ENCODE measurements at regions not wholly inside any gene's neighbourhood (a gene's known extent, or its start where the extent isn't known, plus 50 kb on each side); places are given as distances from the start of the nearest gene placed in this dataset.
A peak's percentile ranks its signal among the peaks of the same experiment; 100 is the strongest.

DNA sequence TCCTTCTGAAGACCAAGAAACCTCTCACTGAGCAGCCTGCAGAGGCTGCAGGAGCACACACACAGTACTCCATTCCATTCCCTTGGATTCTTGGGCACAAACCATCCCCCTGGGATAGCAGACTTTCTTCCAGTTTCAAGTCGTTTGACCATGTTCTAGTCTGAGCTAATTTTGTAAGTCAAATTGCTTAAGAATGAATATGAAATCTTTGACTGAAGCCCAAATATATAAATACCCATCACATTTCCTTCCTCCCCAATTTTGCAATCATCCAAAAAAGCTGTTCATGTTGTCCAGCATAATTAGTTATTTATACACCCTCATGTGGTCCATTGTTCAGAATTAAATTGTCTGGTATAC is 231.2 kb upstream of the TPRG1 start:
- Mint-ChIP-seq H3K4me3 (no peak overlapping the region), H3K9me3 (no peaks in the 10 kb centered on the region)

DNA sequence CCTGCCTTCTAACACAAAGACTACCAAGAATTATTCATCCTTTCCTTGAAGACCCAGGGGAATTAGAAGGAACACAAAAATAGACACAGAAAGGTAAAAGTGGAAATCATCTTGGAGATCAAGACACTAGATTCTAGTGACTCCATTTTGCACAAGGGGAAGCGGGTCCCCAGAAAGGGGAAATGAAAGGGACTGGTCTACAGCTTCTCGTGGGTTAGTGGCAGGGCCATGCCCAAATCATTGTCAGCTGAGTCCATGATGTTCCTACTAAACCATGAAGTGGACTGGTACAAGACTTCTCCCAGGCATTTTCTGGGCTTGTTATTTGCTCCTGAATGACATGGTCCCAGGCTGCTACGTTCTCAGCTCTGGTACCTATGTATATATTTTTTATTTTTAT is 230.7 kb upstream of the TPRG1 start:
- Mint-ChIP-seq H3K27ac (peak overlapping the region in 1 of 2 donors; percentile 26), H3K4me1 (ENCODE audit: low read depth in 2 of 2) (peaks cover 0 to 9% of the 10 kb centered on the region in 2 donors), H3K4me3 (no peak overlapping the region), H3K9me3 (no peaks in the 10 kb centered on the region), H3K36me3 (no peaks in the 10 kb centered on the region), H3K27me3 (peaks cover 0 to 6% of the 10 kb centered on the region in 2 donors)
- ATAC-seq: no peak
- no peak for DNase-seq (ENCODE audit: low spot score)

More for the DNA sequence above, 231.2 kb upstream of the TPRG1 start:
- peaks cover 0 to 6% of the 10 kb centered on the region in 2 donors for H3K4me1 Mint-ChIP-seq (ENCODE audit: low read depth in 2 of 2)
- H3K27ac Mint-ChIP-seq: peak overlapping the region in 1 of 2 donors; percentile 26
- H3K36me3 Mint-ChIP-seq: no peaks in the 10 kb centered on the region
- peaks cover 0 to 6% of the 10 kb centered on the region in 2 donors for H3K27me3 Mint-ChIP-seq
- no peak for DNase-seq (ENCODE audit: low spot score)
- ATAC-seq: no peak

DNA sequence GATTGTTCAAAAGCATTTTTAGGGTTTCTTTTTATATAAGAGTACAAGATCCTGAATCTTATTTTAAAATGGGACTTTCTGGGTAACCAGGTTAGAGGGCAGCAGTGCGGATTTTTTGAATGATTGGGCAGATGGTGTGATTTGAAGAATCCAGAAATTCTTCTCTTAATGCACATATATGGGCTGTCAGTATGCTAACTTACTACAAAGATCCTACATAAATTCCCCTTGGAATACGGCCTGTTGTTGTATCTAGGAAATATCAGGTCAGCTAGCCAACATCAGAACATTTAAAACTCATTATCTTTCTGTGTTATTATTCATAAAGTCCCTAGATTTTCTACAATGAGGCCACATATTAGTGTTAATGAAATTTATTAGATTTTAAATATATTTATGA is 229.6 kb upstream of the TPRG1 start:
- no peak overlapping the region for H3K4me3 Mint-ChIP-seq
- H3K9me3 Mint-ChIP-seq: no peaks in the 10 kb centered on the region
- no peaks in the 10 kb centered on the region for H3K36me3 Mint-ChIP-seq
- H3K27me3 Mint-ChIP-seq: peaks cover 0 to 6% of the 10 kb centered on the region in 2 donors
- H3K4me1 Mint-ChIP-seq (ENCODE audit: low read depth in 2 of 2): peaks cover 0 to 11% of the 10 kb centered on the region in 2 donors
- no peak for DNase-seq (ENCODE audit: low spot score)
- H3K27ac Mint-ChIP-seq: no peak overlapping the region
- ATAC-seq: no peak

DNA sequence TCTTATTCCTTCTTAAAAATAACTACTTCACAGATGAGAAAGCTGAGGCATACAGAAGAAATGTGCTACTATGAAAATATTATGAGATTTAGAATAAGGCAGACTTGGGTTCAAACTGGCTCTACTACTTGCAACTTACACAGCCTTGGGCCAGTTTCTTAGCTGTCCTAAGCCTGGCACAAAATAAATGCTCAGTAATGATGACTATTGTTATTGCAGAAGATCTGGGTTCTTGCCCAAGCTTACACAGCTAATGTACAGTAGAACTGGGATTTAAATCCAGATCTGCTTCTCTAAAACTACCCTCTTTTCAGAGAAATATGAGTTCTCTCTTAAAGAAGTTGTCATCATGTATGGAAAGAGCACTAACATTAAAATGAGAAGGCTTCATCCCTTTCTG is 228.2 kb upstream of the TPRG1 start:
- no peak for ATAC-seq
- H3K9me3 Mint-ChIP-seq: no peaks in the 10 kb centered on the region
- peaks cover 4% of the 10 kb centered on the region for H3K36me3 Mint-ChIP-seq
- no peak for DNase-seq (ENCODE audit: low spot score)
- no peak overlapping the region for H3K4me3 Mint-ChIP-seq
- H3K4me1 Mint-ChIP-seq (ENCODE audit: low read depth in 2 of 2): peaks cover 4 to 14% of the 10 kb centered on the region in 2 donors
- peaks cover 0 to 6% of the 10 kb centered on the region in 2 donors for H3K27me3 Mint-ChIP-seq
- H3K27ac Mint-ChIP-seq: no peak overlapping the region

DNA sequence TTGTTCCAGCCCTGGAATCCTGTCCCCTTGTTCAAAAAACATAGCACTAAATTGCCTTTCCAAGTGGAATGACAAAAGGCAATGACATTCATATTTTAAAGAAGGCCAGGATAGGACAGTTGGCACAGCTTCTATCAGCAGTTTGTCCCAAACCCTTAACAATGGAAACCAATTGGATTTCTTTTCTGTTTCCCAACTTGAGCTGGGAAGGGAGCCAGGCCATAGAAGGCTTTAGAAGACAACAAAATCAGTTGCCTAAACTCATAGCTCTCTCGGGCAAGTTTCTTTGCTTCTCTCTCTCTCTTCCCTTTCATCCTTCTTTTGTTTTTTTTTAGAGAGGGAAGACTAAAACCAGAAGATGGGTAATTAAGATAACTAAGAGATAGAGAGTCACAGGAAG is 227.7 kb upstream of the TPRG1 start:
- H3K9me3 Mint-ChIP-seq: no peaks in the 10 kb centered on the region
- DNase-seq (ENCODE audit: low spot score) (no peak), ATAC-seq (no peak)
- peaks cover 0 to 6% of the 10 kb centered on the region in 2 donors for H3K27me3 Mint-ChIP-seq
- peaks cover 6% of the 10 kb centered on the region for H3K36me3 Mint-ChIP-seq
- no peak overlapping the region for H3K27ac Mint-ChIP-seq
- H3K4me1 Mint-ChIP-seq (ENCODE audit: low read depth in 2 of 2): peaks cover 9 to 18% of the 10 kb centered on the region in 2 donors
- H3K4me3 Mint-ChIP-seq: no peak overlapping the region

DNA sequence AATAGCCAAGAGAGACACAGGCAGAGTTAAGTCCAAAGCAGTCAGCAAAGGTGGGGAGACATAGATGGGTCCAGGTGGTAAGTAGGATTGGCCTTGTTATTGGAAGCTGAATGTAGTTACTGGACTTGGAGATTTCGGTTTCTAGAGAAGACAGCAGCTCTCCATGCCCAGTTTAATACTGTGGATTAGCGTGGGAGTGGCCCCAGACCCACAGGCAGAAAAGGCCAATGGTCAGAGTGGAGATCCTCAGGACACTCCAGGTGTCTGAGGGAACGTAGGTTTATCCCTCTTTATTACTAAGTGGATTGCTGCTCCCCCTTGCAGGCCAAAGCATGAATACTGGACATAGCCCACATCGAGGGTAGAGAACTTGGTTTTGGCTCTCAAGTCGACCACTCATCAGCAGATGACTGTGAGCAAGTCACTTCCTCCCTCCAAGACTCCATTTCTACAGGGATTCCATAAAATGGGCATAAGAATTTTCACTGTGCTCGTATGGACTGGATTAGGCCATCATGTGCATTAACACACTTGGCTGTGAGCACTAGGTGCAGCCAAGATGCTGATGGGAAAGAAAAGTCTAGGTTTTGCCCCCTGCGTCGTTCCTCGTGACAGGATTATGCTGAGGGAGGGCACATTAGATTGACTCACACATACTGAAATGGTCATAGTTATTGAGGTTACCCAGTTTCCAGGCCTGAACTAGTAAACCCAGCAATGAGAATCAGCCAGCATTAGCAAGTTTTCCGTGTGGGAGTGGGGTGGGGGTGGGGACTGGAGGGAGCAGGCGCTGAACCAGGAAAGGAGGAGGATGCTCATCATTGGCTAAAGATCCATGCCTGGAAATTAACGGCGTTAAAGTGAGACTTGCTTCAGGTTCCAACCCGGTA is 225.2 kb upstream of the TPRG1 start:
- peak overlapping the region; percentile 89 for H3K4me3 Mint-ChIP-seq
- ATAC-seq: no peak

DNA sequence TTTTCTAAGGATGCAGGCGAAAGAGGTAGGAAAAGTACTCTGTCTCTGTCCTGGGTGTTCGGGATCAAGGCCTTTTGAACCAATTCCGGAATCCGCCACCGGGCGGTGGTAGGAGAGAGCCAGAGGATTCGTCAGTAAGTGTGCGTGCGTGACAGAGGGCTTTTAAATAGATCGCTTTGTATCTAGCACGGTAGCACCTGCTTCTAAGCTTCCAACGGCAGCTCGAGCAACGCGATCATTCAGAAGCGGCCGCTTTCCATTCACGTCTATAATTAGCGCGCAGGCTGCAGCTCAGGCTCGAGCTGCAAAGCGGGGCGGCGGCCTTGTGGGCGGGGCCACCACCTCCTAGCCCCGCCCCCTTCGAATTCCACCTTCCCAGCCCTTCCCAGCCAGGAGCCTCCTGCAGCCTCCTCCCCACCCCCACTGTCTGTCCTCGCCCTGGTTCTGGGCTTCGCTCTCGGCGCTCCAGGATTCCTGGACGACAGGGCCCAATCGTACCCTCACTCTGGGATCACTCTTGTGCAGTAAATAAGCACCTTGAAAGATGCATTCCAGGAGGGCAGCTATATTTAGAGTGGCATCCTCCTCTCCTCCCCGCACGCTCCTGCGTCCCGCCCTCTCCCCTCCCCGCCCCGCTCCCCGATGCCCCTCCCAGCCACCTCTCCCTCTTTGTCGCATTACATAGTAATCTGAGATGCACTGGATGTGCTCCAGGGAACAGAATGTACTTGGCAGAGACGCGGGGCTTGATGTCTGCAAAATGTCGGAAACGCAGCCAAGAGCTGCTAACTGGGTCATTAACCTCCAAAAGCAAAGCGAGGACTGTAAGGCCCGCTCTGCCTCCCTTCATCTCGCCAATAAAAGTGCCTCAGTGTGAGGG is 224.1 kb upstream of the TPRG1 start:
- H3K27me3 Mint-ChIP-seq: peaks cover 0 to 5% of the 10 kb centered on the region in 2 donors
- DNase-seq (ENCODE audit: low spot score) (peak; percentile 64), ATAC-seq (no peak)
- peaks cover 37 to 44% of the 10 kb centered on the region in 2 donors for H3K4me1 Mint-ChIP-seq (ENCODE audit: low read depth in 2 of 2)
- H3K4me3 Mint-ChIP-seq: peak overlapping the region; percentile 89
- peak overlapping the region; percentile 90 to 98 for H3K27ac Mint-ChIP-seq
- H3K9me3 Mint-ChIP-seq: no peaks in the 10 kb centered on the region
- peaks cover 6% of the 10 kb centered on the region for H3K36me3 Mint-ChIP-seq

More for the DNA sequence above, 225.2 kb upstream of the TPRG1 start:
- DNase-seq (ENCODE audit: low spot score): no peak
- Mint-ChIP-seq H3K27me3 (peaks cover 0 to 6% of the 10 kb centered on the region in 2 donors), H3K4me1 (ENCODE audit: low read depth in 2 of 2) (peaks cover 34 to 42% of the 10 kb centered on the region in 2 donors), H3K27ac (peak overlapping the region in 1 of 2 donors; percentile 98), H3K36me3 (peaks cover 6% of the 10 kb centered on the region), H3K9me3 (no peaks in the 10 kb centered on the region)

DNA sequence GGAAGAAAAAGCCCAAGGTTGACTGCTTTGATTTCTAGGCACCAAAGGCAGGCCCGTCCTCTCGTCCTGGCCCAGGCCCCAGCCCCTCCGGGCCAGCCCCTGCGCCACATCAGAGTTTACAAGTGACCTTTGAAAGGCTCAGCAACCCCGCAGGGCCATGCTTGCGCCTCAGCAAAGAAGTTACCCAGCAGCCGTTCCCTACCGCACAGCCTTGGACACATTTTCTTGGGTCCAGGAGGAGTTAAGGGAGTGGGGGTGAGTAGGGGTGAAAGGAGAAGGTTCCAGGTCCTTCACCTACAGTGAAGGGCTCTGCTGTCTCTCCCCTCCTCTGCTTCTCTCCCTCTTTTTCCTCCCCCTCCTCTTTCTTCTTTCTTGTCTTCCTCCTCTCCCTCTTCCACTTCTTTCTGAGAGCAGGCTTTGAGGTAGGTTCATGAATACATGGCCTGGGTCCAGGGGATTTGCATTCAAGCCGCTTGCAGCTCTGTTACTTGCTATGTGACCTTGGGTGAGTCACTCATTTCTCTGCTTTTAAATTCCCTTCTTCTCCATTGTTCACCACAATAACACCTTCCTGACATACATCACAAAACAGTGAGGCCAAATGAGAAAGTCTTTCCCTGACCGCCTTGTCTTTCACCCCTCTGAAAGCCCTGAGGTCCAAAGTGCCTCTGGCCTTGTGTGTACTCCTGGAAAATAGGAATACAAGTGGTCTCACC is 223.3 kb upstream of the TPRG1 start:
- peaks cover 0 to 4% of the 10 kb centered on the region in 2 donors for H3K27me3 Mint-ChIP-seq
- peak overlapping the region; percentile 90 to 98 for H3K27ac Mint-ChIP-seq

DNA sequence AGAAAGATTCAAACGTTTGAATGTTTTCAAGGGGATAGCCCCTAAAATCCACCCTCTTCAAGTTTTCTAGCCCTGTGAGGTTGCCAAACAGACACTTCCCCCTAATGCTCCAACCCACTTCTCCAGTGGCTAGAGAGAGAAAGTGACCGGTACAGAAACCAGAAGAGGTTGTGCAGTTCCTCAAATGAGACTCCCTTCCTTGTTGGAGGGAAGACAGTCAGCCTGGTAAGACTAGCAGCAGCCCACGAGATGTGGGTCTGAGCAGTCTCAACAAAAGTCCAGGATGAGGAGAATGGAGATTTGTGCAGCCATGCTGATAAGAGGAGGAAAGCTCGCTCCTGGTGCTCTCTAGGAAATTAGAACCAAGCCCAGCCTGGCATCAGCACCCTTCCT is 222.8 kb upstream of the TPRG1 start:
- ATAC-seq: peak; percentile 73 to 81

More for the DNA sequence above, 223.3 kb upstream of the TPRG1 start:
- no peaks in the 10 kb centered on the region for H3K9me3 Mint-ChIP-seq
- ATAC-seq (peak; percentile 83 to 86), DNase-seq (ENCODE audit: low spot score) (peak; percentile 69)
- peaks cover 37 to 51% of the 10 kb centered on the region in 2 donors for H3K4me1 Mint-ChIP-seq (ENCODE audit: low read depth in 2 of 2)
- H3K4me3 Mint-ChIP-seq: peak overlapping the region; percentile 89
- peaks cover 6% of the 10 kb centered on the region for H3K36me3 Mint-ChIP-seq

DNA sequence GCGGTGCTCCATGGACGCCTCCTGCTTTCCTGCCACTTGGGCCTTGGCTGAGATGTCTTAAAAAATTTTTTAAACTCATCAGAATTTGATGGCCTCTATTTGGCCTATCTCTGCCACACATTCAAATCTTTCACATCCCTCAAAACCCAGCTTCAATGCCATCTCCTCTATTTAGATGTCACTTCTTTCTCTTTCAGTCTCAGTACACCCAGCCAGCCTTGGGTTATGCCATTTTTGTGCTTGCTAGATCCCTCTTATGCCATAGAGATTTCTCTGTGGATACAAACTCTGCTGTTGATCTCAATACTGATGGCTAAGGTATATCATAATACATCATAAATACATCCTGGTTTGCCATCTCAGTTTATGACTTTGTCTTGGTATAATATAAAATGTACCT is 222.3 kb upstream of the TPRG1 start:
- Mint-ChIP-seq H3K27me3 (peaks cover 0 to 4% of the 10 kb centered on the region in 2 donors), H3K9me3 (no peaks in the 10 kb centered on the region), H3K36me3 (peaks cover 6% of the 10 kb centered on the region), H3K27ac (peak overlapping the region; percentile 90 to 98), H3K4me1 (ENCODE audit: low read depth in 2 of 2) (peaks cover 37 to 55% of the 10 kb centered on the region in 2 donors), H3K4me3 (peak overlapping the region; percentile 89)
- no peak for DNase-seq (ENCODE audit: low spot score)
- ATAC-seq: peak in 1 of 2 donors; percentile 46

More for the DNA sequence above, 222.8 kb upstream of the TPRG1 start:
- peak overlapping the region; percentile 89 for H3K4me3 Mint-ChIP-seq
- peaks cover 6% of the 10 kb centered on the region for H3K36me3 Mint-ChIP-seq
- H3K27ac Mint-ChIP-seq: peak overlapping the region; percentile 90 to 98
- no peaks in the 10 kb centered on the region for H3K9me3 Mint-ChIP-seq
- DNase-seq (ENCODE audit: low spot score): peak; percentile 72
- H3K4me1 Mint-ChIP-seq (ENCODE audit: low read depth in 2 of 2): peaks cover 37 to 52% of the 10 kb centered on the region in 2 donors
- peaks cover 0 to 4% of the 10 kb centered on the region in 2 donors for H3K27me3 Mint-ChIP-seq

DNA sequence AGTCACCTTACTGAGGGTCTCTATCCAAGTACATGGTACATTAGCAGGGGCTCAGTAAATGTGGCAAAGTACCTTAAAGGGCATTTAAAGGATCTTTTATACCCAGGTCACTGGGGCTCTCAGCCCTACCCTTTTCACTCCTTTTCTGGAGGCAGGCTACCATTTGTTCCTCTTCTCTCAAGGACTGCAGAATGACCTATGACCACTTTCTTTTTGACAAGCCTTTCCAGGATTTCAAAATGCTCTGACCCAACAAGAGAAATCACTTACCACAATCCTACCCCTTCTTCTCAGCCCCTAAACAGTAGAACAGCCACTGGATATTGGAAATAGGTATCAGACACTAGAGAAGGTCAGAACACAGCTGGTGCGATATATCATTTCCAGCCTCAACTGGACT is 221.8 kb upstream of the TPRG1 start:
- H3K36me3 Mint-ChIP-seq: peaks cover 6% of the 10 kb centered on the region
- peaks cover 37 to 56% of the 10 kb centered on the region in 2 donors for H3K4me1 Mint-ChIP-seq (ENCODE audit: low read depth in 2 of 2)
- no peaks in the 10 kb centered on the region for H3K9me3 Mint-ChIP-seq
- ATAC-seq (no peak), DNase-seq (ENCODE audit: low spot score) (no peak)
- H3K27ac Mint-ChIP-seq: peak overlapping the region; percentile 90 to 98
- H3K27me3 Mint-ChIP-seq: peaks cover 0 to 4% of the 10 kb centered on the region in 2 donors
- peak overlapping the region; percentile 89 for H3K4me3 Mint-ChIP-seq

DNA sequence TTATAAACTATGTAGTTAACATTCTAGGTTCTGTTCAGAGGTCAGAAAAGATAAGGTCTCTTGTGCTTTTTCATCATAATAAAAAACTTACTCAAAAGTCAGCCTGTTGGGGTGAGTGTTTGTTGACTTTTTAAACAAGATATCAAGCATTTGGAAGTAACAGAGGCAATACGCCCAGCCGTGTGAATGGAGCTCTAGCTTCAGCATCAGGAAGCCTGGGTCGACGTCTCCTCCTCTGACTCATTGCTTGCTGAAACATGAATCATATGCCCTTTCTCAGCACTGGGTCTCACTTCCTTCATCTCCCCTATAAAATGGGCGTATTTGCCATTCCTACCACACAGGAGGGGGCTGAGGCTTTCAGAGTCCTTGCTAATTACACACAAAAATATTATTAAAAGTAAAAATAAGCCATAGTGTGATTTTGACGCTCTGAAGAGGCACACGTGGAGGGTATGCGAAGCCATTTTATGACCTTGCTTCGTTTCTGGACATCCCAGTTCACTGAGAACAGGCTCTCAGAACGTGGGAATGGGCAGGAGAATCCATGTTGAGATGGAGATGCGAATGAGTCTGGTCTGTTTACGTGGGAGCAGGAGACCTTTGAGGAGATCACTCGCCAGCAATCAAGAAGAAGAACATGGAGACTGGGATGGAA is 220.8 kb upstream of the TPRG1 start:
- peak; percentile 66 for DNase-seq (ENCODE audit: low spot score)
- Mint-ChIP-seq H3K9me3 (no peaks in the 10 kb centered on the region), H3K4me1 (ENCODE audit: low read depth in 2 of 2) (peaks cover 37 to 55% of the 10 kb centered on the region in 2 donors), H3K36me3 (peaks cover 6% of the 10 kb centered on the region), H3K27me3 (no peaks in the 10 kb centered on the region), H3K27ac (peak overlapping the region; percentile 90 to 98), H3K4me3 (peak overlapping the region; percentile 89)
- ATAC-seq: peak; percentile 74 to 78

DNA sequence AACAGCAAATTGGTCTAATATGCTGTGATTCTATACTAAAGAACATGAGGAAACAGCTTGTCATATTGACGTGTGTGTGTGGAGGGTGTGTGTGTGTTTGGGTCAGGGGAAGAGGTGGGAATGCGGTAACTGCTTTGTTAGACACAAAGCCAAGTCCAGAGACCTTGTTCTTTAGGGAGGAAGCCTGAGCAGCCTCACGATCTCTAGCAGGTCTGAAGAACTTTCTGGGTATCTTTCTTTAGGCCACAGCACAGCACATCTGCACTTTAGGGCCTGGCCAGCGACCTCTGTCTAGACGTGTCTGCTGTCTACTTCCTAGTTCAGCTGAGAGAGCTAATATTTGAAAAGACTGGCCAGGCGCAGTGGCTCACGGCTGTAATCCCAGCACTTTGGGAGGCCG is 220.0 kb upstream of the TPRG1 start:
- DNase-seq (ENCODE audit: low spot score) (no peak), ATAC-seq (no peak)
- no peaks in the 10 kb centered on the region for H3K9me3 Mint-ChIP-seq
- H3K36me3 Mint-ChIP-seq: peaks cover 6% of the 10 kb centered on the region
- H3K27ac Mint-ChIP-seq: peak overlapping the region; percentile 90 to 98
- peaks cover 39 to 52% of the 10 kb centered on the region in 2 donors for H3K4me1 Mint-ChIP-seq (ENCODE audit: low read depth in 2 of 2)
- peak overlapping the region; percentile 89 for H3K4me3 Mint-ChIP-seq
- no peaks in the 10 kb centered on the region for H3K27me3 Mint-ChIP-seq

All from natural killer cell treated with Interleukin-12 subunit alpha and Interleukin-12 subunit beta and Interleukin-15 and Interleukin-18, amount 100 ng/mL, for 72 hours (primary cell).